T-helper 1 cell treated with Interleukin-12 subunit alpha and Interleukin-12 subunit beta and Interleukin-4 antibody, amounts not matched to agents 30 μg/mL and 1 μg/mL, for 36 hours (primary cell): ENCODE measurements at regions not wholly inside any gene's neighbourhood (a gene's known extent, or its start where the extent isn't known, plus 50 kb on each side); places are given as distances from the start of the nearest gene placed in this dataset.

Source experiments
- H3K27ac Mint-ChIP-seq: one replicate; pipeline ENCODE4 v1.8.0; 2021; ENCODE audit warnings: mild to moderate bottlenecking, mixed read lengths
- H3K27me3 Mint-ChIP-seq: one replicate; pipeline ENCODE4 v1.8.0; 2021; ENCODE audit warnings: low read depth, mixed read lengths
- H3K36me3 Mint-ChIP-seq: one replicate; pipeline ENCODE4 v1.8.0; 2021; ENCODE audit warnings: low read depth, mixed read lengths
- H3K4me1 Mint-ChIP-seq: one replicate; pipeline ENCODE4 v1.8.0; 2021; ENCODE audit warnings: low read depth, mixed read lengths
- H3K4me3 Mint-ChIP-seq: one replicate; pipeline ENCODE4 v1.8.0; 2021; ENCODE audit warnings: mild to moderate bottlenecking, moderate library complexity, mixed read lengths
- H3K9me3 Mint-ChIP-seq: one replicate; pipeline ENCODE4 v1.8.0; 2021; ENCODE audit warnings: mixed read lengths

DNA sequence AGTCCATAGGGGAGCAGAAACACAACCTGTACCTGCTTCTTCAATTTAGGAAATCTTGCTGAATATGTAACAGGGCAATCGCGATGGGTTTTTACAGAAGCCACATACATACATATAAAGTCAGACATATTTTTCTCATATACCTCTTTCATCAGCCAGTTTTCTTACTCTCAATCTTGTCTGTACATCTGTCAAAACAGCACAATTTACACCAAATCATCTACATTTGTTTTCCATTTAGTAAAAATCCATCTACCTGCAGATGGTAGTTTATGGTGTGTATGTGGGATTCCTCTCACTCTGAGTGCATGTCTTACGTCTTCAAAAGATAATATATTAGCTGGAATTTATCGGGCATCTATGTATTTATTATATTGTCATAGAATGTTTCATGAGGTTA, 208.7 kb downstream of the ZPLD1 start:
- no peaks in the 10 kb centered on the region for H3K9me3 Mint-ChIP-seq
- no peaks in the 10 kb centered on the region for H3K36me3 Mint-ChIP-seq
- no peak overlapping the region for H3K27ac Mint-ChIP-seq
- no peaks in the 10 kb centered on the region for H3K27me3 Mint-ChIP-seq
- H3K4me1 Mint-ChIP-seq: no peaks in the 10 kb centered on the region
- H3K4me3 Mint-ChIP-seq: no peak overlapping the region

DNA sequence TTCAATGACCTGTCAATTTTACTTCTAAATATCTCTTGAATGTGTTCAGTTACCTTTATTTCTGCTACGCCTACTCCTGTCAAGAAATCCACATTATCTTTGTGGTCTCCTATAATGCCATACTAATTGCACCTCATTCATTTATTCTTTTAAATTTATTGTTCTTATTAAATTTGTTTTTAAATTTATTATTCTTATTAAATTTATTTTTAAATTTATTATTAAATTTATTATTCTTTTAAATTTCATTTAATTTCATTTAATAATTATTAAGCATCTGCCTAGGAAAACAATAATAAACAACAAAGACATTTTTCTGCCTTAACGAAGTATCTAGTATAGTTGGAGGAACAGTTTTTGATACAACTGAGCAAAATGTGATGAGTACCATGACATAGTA, 211.7 kb downstream of the ZPLD1 start:
- H3K9me3 Mint-ChIP-seq: no peaks in the 10 kb centered on the region
- H3K4me1 Mint-ChIP-seq: no peaks in the 10 kb centered on the region
- H3K36me3 Mint-ChIP-seq: no peaks in the 10 kb centered on the region
- no peaks in the 10 kb centered on the region for H3K27me3 Mint-ChIP-seq
- no peak overlapping the region for H3K4me3 Mint-ChIP-seq
- no peak overlapping the region for H3K27ac Mint-ChIP-seq

DNA sequence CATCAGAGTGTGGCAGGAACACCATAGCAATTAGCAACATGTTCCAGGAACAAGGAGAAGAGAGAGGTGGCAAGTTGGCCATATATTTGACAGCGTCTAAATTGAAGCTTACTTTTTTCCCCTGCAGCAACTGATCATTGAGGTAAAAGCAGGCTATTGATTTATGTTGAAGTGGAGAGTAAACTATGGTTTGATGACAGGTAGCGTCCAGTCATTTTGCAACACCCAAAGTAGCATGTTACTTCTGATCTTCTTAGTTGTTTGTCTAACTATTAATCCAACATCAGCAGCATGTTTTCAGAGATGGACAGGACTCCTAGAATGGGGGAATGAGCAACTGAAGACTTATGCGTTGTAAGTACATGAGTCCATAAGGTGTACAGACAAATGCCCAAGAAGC, 225.8 kb downstream of the ZPLD1 start:
- H3K27me3 Mint-ChIP-seq: no peaks in the 10 kb centered on the region
- no peaks in the 10 kb centered on the region for H3K9me3 Mint-ChIP-seq
- H3K4me1 Mint-ChIP-seq: no peaks in the 10 kb centered on the region
- no peaks in the 10 kb centered on the region for H3K36me3 Mint-ChIP-seq
- H3K27ac Mint-ChIP-seq: no peak overlapping the region
- H3K4me3 Mint-ChIP-seq: no peak overlapping the region

DNA sequence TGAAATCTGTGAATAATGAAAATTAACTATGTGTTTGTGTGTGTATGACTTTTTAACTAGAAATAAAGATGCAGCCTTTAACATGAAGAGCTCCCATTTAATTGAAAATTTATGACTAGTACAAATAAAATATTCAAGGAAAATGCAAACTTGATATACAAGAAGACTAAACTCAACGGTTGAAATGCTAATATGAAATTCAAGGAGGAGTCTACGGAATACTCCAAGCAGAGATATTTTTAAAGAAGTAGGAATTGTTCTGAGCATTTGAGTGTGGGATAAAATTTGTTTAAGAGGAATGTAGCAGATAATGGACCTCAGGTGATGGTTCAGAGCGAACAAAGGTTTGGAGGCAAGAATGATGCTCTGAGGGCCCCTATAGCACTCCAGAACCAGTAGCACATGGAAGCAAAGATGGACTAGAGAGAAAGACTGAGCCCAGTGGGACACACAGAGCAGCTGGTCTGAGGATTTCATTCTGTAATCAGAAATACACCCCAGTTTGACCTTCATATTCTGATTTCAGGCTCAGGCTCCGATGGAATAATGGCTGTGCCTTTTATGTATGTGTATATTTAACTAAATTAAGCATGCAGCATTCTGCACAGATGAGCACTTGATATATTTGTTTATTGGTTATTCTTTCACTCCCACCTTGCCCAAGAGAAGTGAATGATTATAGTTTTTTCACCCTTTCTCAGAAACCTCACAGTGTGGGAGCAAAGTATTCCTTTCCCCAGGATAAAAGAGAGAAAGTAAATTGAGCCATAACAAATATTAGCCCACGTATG, 227.1 kb downstream of the ZPLD1 start:
- Mint-ChIP-seq H3K27me3 (peaks cover under 1% of the 10 kb centered on the region), H3K9me3 (no peaks in the 10 kb centered on the region), H3K27ac (no peak overlapping the region), H3K4me1 (no peaks in the 10 kb centered on the region), H3K4me3 (no peak overlapping the region), H3K36me3 (no peaks in the 10 kb centered on the region)

DNA sequence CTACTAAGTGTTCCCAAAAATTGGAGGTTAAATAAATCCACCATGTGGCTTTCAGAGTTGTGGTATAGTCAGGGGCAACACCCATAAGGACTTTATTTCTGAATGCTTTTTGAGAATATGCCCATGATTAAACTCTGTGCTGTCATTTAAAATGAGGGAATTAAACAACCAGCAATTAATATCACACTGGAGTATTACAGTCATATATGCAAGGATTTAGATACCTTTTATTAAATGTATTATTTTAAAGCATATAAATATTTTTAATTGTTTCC, 227.6 kb downstream of the ZPLD1 start:
- Mint-ChIP-seq H3K27ac (no peak overlapping the region), H3K27me3 (peaks cover 4% of the 10 kb centered on the region), H3K9me3 (no peaks in the 10 kb centered on the region), H3K4me3 (no peak overlapping the region), H3K4me1 (no peaks in the 10 kb centered on the region), H3K36me3 (no peaks in the 10 kb centered on the region)

DNA sequence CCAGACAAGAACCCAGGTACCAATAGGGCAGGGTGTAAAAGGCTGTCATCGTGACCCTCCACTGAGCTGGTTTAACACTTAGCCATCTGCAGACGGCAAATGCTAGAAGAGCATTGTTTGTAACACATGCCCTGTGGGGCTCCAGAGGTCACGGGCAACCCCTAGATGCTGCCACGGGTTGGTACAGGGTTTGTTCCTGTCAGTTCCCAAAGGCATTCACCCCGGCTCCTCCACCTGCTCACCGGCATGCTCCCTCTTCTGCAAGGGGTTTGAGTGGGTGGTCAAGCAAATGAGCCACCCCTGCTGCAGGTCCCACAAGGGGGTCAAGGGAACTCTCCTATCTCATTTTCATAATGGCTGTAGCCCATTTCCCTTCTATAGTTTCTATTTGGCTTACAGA, 229.3 kb downstream of the ZPLD1 start:
- no peaks in the 10 kb centered on the region for H3K36me3 Mint-ChIP-seq
- no peaks in the 10 kb centered on the region for H3K4me1 Mint-ChIP-seq
- H3K4me3 Mint-ChIP-seq: no peak overlapping the region
- H3K27me3 Mint-ChIP-seq: peaks cover 4% of the 10 kb centered on the region
- no peak overlapping the region for H3K27ac Mint-ChIP-seq
- no peaks in the 10 kb centered on the region for H3K9me3 Mint-ChIP-seq

DNA sequence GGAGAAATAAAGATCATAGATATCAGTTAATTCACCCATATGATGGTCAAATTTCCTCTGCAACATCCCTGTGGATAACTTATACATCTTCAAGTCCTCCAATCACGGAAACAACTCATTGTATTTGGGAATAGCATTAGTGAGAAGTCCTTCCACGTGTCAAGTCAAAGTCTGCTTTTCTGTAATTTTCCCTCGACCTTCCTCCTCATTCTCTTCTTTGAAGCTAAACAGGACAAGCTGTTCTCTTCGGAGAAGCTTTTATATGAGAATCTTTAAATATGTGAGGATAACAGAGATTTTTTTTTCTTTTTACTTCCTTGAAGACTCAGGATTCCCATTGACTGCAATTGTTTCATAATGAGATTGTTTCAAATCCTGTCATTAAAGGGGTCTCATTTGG, 230.4 kb downstream of the ZPLD1 start:
- no peaks in the 10 kb centered on the region for H3K9me3 Mint-ChIP-seq

DNA sequence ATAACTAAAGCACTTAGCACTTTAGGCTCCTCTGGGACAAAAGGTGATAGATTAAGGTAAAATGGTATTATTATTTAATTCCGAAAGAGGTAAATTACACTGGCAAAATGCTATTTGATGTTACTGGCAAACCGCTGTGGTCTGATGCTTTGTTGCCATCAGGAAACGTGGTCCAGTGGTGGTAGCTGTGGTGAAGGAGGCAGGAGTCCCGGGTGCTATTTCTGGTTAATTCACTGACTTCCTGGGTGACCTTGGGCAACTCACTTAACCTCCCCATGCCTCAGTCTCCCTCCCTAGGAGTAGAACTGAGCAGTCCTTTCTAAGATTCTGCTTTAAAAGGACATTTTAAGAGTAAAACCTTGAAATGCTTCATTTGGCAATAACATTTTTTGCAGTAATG, 233.4 kb downstream of the ZPLD1 start:
- H3K4me3 Mint-ChIP-seq: no peak overlapping the region
- no peaks in the 10 kb centered on the region for H3K36me3 Mint-ChIP-seq
- no peaks in the 10 kb centered on the region for H3K4me1 Mint-ChIP-seq
- no peaks in the 10 kb centered on the region for H3K9me3 Mint-ChIP-seq
- peaks cover 8% of the 10 kb centered on the region for H3K27me3 Mint-ChIP-seq
- H3K27ac Mint-ChIP-seq: no peak overlapping the region

More for the DNA sequence above, 230.4 kb downstream of the ZPLD1 start:
- Mint-ChIP-seq H3K27ac (no peak overlapping the region), H3K4me3 (no peak overlapping the region), H3K36me3 (no peaks in the 10 kb centered on the region), H3K4me1 (no peaks in the 10 kb centered on the region), H3K27me3 (peaks cover 7% of the 10 kb centered on the region)

DNA sequence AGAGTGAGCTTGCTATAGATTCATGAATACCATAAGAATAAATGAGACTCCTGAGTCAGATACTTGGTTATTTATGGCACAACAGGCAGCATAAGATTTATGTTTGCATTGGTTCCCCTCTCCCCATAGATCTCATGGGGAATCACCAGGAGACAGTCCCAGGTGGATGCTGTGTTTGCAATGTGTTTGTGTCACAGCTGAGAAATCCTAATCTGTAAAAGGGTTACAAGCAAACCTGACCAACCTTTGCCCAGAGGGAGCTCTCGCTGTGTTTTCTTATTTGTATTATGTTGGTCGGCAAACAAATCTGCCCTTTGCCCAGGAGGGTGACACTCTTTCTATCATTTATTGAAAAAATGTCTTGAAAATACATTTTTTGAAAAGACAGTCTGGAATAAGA, 236.2 kb downstream of the ZPLD1 start:
- peaks cover 11% of the 10 kb centered on the region for H3K27me3 Mint-ChIP-seq
- H3K27ac Mint-ChIP-seq: no peak overlapping the region
- no peak overlapping the region for H3K4me3 Mint-ChIP-seq
- H3K9me3 Mint-ChIP-seq: no peaks in the 10 kb centered on the region
- H3K36me3 Mint-ChIP-seq: no peaks in the 10 kb centered on the region
- H3K4me1 Mint-ChIP-seq: no peaks in the 10 kb centered on the region

DNA sequence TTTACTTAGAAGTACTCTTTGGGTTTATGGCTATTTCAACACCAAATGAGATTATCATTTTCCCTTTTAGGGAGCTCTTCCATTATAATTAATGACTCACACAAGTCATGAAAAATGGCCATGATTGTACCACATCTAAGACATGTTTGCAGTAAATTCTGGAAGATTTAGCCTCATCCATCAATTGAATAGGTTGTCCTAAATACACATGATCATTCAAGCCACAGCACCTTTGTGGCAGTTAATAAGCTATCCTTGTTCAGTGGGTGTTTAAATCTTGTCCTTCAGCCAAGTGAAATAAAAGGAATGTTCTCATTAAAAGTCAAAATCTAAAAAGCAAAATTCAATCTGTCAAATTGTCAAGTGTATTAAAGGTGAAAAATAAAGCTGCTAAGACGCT, 237.5 kb downstream of the ZPLD1 start:
- H3K4me1 Mint-ChIP-seq: no peaks in the 10 kb centered on the region
- no peaks in the 10 kb centered on the region for H3K9me3 Mint-ChIP-seq
- H3K36me3 Mint-ChIP-seq: no peaks in the 10 kb centered on the region
- no peak overlapping the region for H3K27ac Mint-ChIP-seq
- H3K27me3 Mint-ChIP-seq: peaks cover 7% of the 10 kb centered on the region
- no peak overlapping the region for H3K4me3 Mint-ChIP-seq

DNA sequence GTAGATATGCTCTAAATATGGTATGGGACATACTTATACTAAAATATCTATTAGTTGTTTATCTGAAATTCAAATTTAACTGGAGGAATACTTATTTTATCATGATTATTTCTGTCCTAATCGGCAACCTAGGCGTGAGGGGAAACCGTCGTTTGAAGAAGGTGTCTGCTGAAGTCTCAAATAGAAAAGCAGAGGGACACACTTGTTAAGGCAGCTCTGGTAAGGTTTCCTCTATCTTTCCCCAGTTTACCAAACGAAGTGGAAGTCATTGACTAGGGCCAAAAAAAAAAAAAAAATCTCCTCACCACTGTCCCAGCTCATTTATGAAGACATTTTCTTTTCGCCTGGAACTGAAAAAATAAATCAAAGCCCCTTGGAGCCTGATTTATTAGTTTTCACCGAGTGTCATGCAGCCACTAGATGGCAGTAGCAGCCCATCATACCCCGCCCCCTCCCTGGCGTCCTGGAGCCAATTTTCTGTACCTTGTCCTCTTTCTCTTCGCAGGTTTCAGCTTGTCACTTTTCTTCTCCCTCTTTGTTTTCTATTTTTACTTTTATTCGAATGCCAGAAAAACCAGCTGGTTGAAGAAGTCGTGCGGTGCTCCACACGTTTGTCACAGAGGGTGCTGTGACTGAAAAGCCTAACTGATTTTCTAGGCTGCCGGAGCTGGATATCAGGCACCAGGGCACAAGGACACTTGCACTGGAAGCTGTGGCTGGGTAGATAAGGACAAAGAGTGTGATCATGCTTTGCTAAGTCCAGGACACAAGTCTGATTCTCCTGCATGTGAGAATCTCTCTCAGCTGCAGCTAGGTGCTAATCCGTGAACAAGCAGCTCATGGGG, 238.7 kb downstream of the ZPLD1 start:
- no peaks in the 10 kb centered on the region for H3K4me1 Mint-ChIP-seq
- H3K36me3 Mint-ChIP-seq: no peaks in the 10 kb centered on the region
- H3K27me3 Mint-ChIP-seq: peaks cover 7% of the 10 kb centered on the region
- H3K4me3 Mint-ChIP-seq: no peak overlapping the region
- no peak overlapping the region for H3K27ac Mint-ChIP-seq
- no peaks in the 10 kb centered on the region for H3K9me3 Mint-ChIP-seq

DNA sequence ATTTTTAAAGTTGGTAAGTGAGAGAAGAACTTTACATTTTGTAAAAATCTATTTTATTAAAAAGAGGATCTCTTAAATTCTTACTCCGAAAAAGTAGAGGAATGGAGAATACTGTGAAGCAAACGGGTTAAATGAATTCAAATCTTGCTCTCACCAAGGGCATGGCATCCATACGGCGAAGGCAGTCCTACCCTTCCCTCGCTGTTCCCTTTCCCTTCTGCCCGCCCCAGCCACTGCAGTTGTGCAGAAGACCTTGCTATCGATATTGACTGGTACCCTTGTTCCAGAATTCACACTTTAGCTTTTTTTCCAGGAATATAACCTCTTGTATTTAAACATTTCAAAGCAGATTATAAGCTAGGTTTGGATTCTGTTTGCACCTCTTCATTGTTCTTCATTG, 239.5 kb downstream of the ZPLD1 start:
- Mint-ChIP-seq H3K27me3 (peaks cover 7% of the 10 kb centered on the region), H3K36me3 (no peaks in the 10 kb centered on the region), H3K9me3 (no peaks in the 10 kb centered on the region), H3K4me1 (no peaks in the 10 kb centered on the region), H3K4me3 (no peak overlapping the region), H3K27ac (no peak overlapping the region)

DNA sequence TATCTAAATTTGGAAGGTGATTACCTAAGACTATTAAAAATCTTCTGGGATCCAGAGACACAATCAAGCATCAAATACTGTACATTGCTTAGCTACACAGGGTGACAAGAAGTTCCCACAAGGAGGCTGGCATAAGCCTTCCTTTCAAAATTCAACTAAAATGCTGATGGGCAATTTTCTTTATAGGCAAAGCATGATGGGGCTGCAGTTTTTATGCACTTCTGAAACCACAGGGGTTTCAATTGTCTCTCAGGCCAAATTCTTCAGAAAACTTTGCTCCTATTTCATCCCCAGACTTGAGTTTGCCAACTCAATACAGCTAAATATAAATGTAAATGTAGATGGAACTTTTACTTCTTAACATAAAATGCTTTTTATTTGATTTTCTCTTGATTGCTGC, 241.6 kb downstream of the ZPLD1 start:
- H3K4me1 Mint-ChIP-seq: no peaks in the 10 kb centered on the region
- H3K27ac Mint-ChIP-seq: no peak overlapping the region
- H3K36me3 Mint-ChIP-seq: no peaks in the 10 kb centered on the region
- peaks cover 9% of the 10 kb centered on the region for H3K27me3 Mint-ChIP-seq
- no peaks in the 10 kb centered on the region for H3K9me3 Mint-ChIP-seq
- no peak overlapping the region for H3K4me3 Mint-ChIP-seq

DNA sequence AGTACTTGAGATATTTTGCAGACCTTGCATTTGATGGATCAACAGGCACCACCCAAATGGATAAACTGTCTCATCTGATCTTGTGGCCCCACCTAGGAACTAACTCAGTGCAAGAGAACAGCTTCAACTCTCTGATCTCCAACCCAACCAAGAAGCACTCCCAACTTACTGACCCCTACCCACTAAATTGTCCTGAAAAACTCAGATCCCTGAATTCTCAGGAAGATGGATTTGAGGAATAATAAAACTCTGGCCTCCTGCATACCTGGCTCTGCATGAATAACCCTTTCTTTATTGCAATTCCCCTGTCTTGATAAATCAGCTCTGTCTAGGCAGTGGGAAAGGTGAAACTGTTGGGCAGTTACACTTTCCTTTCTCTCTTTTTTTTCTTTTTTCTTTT, 247.9 kb downstream of the ZPLD1 start:
- Mint-ChIP-seq H3K27ac (no peak overlapping the region), H3K4me1 (no peaks in the 10 kb centered on the region), H3K9me3 (no peaks in the 10 kb centered on the region), H3K27me3 (peaks cover 23% of the 10 kb centered on the region), H3K4me3 (no peak overlapping the region), H3K36me3 (no peaks in the 10 kb centered on the region)

DNA sequence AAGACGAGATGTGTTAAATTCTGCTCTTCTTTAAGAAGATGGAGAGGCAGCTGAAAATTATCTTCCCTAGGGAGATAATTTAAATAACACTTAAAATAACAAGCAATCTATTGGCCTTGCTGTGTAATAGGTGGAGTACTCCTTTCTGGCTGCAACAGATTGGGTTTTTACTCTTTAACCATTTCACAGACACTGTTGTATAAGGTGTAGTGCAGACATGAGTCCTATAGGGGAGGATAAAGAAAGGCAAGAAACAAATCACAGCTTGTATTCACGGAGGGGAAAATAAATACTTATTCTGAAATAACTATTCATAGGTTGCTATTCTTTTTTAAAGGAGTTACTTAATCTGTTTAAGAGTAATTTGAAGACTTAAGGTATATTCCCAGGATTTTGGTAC, 252.0 kb downstream of the ZPLD1 start:
- Mint-ChIP-seq H3K9me3 (no peaks in the 10 kb centered on the region), H3K27me3 (peaks cover 15% of the 10 kb centered on the region), H3K27ac (no peak overlapping the region), H3K4me1 (no peaks in the 10 kb centered on the region), H3K4me3 (no peak overlapping the region), H3K36me3 (no peaks in the 10 kb centered on the region)
